Liver (tissue), 8 donors: ENCODE measurements at regions not wholly inside any gene's neighbourhood (a gene's known extent, or its start where the extent isn't known, plus 50 kb on each side); places are given as distances from the start of the nearest gene placed in this dataset.

Experiments used
- DNase-seq: peaks from one replicate; pipeline ENCODE4 v3.0.0-alpha.2; 2017; ENCODE audit warnings: low spot score
- H3K27ac ChIP-seq, 2 donors: one replicate each; pipeline ENCODE4 v1.7.0; 2013; ENCODE audit warnings: inconsistent platforms in 2 of 2, low read length in 2 of 2, control low read depth in 1 of 2, low read depth in 1 of 2, mild to moderate bottlenecking in 1 of 2
- H3K27me3 ChIP-seq, 4 donors: one replicate each; pipeline versions ENCODE4 v1.6.1 to v1.7.0; 2013; ENCODE audit warnings: low read length in 3 of 4, inconsistent platforms in 1 of 4, mild to moderate bottlenecking in 1 of 4, moderate library complexity in 1 of 4; ENCODE audit not compliant: control insufficient read depth in 4 of 4, insufficient read depth in 4 of 4
- H3K36me3 ChIP-seq, 4 donors: one replicate each; pipeline versions ENCODE4 v1.6.1 to v1.7.0; 2013; ENCODE audit warnings: low read length in 3 of 4, mild to moderate bottlenecking in 3 of 4, low read depth in 1 of 4, moderate library complexity in 1 of 4; ENCODE audit not compliant: control insufficient read depth in 4 of 4, insufficient read depth in 3 of 4
- H3K4me1 ChIP-seq, 4 donors: one replicate each; pipeline versions ENCODE4 v1.6.1 to v1.7.0; 2013; ENCODE audit warnings: low read length in 3 of 4, mild to moderate bottlenecking in 3 of 4, moderate library complexity in 1 of 4; ENCODE audit not compliant: control insufficient read depth in 4 of 4, insufficient read depth in 4 of 4
- H3K4me3 ChIP-seq, 3 donors: one replicate each; pipeline versions ENCODE4 v1.6.1 to v1.7.0; 2013; ENCODE audit warnings: low read length in 3 of 3, control low read depth in 1 of 3, low read depth in 1 of 3, mild to moderate bottlenecking in 1 of 3
- H3K9ac ChIP-seq, 2 donors: one replicate each; pipeline ENCODE4 v1.7.0; 2013; ENCODE audit warnings: low read length in 2 of 2, mild to moderate bottlenecking in 2 of 2, moderate library complexity in 2 of 2, control low read depth in 1 of 2, low read depth in 1 of 2
- H3K9me3 ChIP-seq, 4 donors: one replicate each; pipeline versions ENCODE4 v1.6.1 to v1.7.0; 2013; ENCODE audit warnings: low read length in 3 of 4; ENCODE audit not compliant: control insufficient read depth in 4 of 4
- ATF3 ChIP-seq: IDR thresholded peaks from 2 replicates; pipeline ENCODE4 v1.6.1; 2016; ENCODE audit warnings: antibody characterized with exemption
- CTCF ChIP-seq: fragments of 150-350 bp; IDR thresholded peaks from 2 replicates; pipeline ENCODE4 v1.5.1; 2017; ENCODE audit warnings: improper control_type of control experiment, low read depth, low read length; ENCODE audit not compliant: missing input control
- FOXA2 ChIP-seq: IDR thresholded peaks from 2 replicates; pipeline ENCODE4 v1.6.1; 2016; ENCODE audit warnings: antibody characterized with exemption
- GABPA ChIP-seq, 2 donors: IDR thresholded peaks in 1 of 2; conservative IDR thresholded peaks in 1 of 2; 2 replicates each; pipeline ENCODE4 v1.6.1; 2016; ENCODE audit warnings: antibody characterized with exemption in 2 of 2, mild to moderate bottlenecking in 1 of 2, moderate library complexity in 1 of 2
- HNF4A ChIP-seq, 2 donors: conservative IDR thresholded peaks; 2 replicates each; pipeline ENCODE4 v1.6.1; 2016; ENCODE audit warnings: antibody characterized with exemption in 2 of 2, mild to moderate bottlenecking in 2 of 2
- HNF4G ChIP-seq: IDR thresholded peaks from 2 replicates; pipeline ENCODE4 v1.6.1; 2016; ENCODE audit warnings: antibody characterized with exemption
- JUND ChIP-seq, 2 donors: IDR thresholded peaks; 2 replicates each; pipeline ENCODE4 v1.6.1; 2016; ENCODE audit warnings: antibody characterized with exemption in 2 of 2
- NR2F2 ChIP-seq: IDR thresholded peaks from 2 replicates; pipeline ENCODE4 v1.6.1; 2016; ENCODE audit warnings: antibody characterized with exemption
- REST ChIP-seq: IDR thresholded peaks from 2 replicates; pipeline ENCODE4 v1.6.1; 2016; ENCODE audit warnings: antibody characterized with exemption, mild to moderate bottlenecking
- SP1 ChIP-seq: IDR thresholded peaks from 2 replicates; pipeline ENCODE4 v1.6.1; 2018; ENCODE audit warnings: antibody characterized with exemption, mild to moderate bottlenecking
- WGBS: extraction: QIAGEN DNeasy Blood & Tissue Kit; methylation state at CpG from one replicate; pipeline ENCODE4 v1.1.7; 2013; 5-methylcytosine and 5-hydroxymethylcytosine counted together
- donor health status: healthy.
- donor health status: healthy.
- donor health status: healthy.
- donor health status: healthy.
- donor health status: healthy.

GRCh38 chr2:53242090-53242489 is 525.5 kb upstream of the CHAC2 start:
- Histone ChIP-seq H3K27ac (no peak overlapping the region), H3K9ac (no peak overlapping the region), H3K27me3 (no peaks in the 10 kb centered on the region), H3K9me3 (no peaks in the 10 kb centered on the region), H3K36me3 (no peaks in the 10 kb centered on the region), H3K4me1 (no peaks in the 10 kb centered on the region), H3K4me3 (no peak overlapping the region)
- 52% methylated on average over 3 of the region's 3 CpGs for WGBS
- TF ChIP-seq HNF4G (no peak), REST (no peak), ATF3 (no peak), HNF4A (conservative IDR thresholded peaks at IDR 0.05) (no peak)
- no peak for DNase-seq

GRCh38 chr2:53235836-53236582 is 531.6 kb upstream of the CHAC2 start:
- 56% methylated on average over 1 of the region's 1 CpG for WGBS
- Histone ChIP-seq H3K9ac (no peak overlapping the region), H3K4me3 (no peak overlapping the region), H3K9me3 (no peaks in the 10 kb centered on the region), H3K36me3 (no peaks in the 10 kb centered on the region), H3K27ac (no peak overlapping the region), H3K4me1 (no peaks in the 10 kb centered on the region), H3K27me3 (no peaks in the 10 kb centered on the region)
- TF ChIP-seq SP1 (no peak), NR2F2 (no peak), CTCF (no peak), GABPA (IDR thresholded peaks at IDR 0.05 in 1 of 2, conservative IDR thresholded peaks at IDR 0.05 in 1 of 2) (no peak)
- no peak for DNase-seq

- 14% methylated on average over 1 of the region's 1 CpG for WGBS
- DNase-seq: no peak
These were observed 533.1 kb upstream of the CHAC2 start for GRCh38 chr2:53234548-53234903.

More at GRCh38 chr2:53234548-53234903, 533.1 kb upstream of the CHAC2 start:
- no peak overlapping the region for H3K27ac ChIP-seq
- no peak overlapping the region for H3K9ac ChIP-seq
- H3K36me3 ChIP-seq: no peaks in the 10 kb centered on the region
- no peaks in the 10 kb centered on the region for H3K9me3 ChIP-seq
- TF ChIP-seq JUND (IDR thresholded peaks at IDR 0.05): no peak
- TF ChIP-seq FOXA2: no peak
- H3K27me3 ChIP-seq: no peaks in the 10 kb centered on the region
- H3K4me1 ChIP-seq: no peaks in the 10 kb centered on the region
- H3K4me3 ChIP-seq: no peak overlapping the region
